Retinal pigment epithelial cell (primary cell): ENCODE measurements at regions not wholly inside any gene's neighbourhood (a gene's known extent, or its start where the extent isn't known, plus 50 kb on each side); places are given as distances from the start of the nearest gene placed in this dataset.

Experiments
- DNase-seq: peaks from one replicate; pipeline ENCODE4 v3.0.0-alpha.2; 2010; ENCODE audit warnings: low read depth
- H3K4me3 ChIP-seq: 2 replicates; pipeline ENCODE4 v1.5.1; 2011; ENCODE audit warnings: mild to moderate bottlenecking, low read length, control low read depth, moderate library complexity
- CTCF ChIP-seq: conservative IDR thresholded peaks from 2 replicates; pipeline ENCODE4 v1.5.1; 2011; ENCODE audit warnings: low read depth, low read length, control low read depth, inconsistent platforms

GRCh38 chr13:73231471-73231870 is 172.7 kb downstream of the KLF5 start:
- TF ChIP-seq CTCF = no peak
- no peak overlapping the region for H3K4me3 ChIP-seq
- no peak for DNase-seq

DNA sequence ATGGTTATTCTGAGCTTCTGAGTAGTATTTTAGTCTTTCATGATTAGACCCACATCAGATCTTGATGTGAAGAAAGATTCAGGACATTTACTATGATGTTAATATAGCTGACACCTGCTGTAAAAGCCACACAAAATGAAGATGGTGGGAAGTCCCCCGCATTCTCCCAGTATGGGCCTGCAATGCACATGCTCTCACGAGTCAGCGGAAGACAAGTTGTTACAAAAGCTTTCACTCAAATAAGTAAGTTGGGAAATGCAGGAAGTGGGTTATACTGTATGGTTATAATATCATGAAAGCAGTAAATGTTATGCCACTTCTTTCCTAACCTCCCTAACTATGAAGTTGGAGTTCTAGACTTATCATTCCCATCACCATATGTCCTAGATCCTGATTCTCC is 171.9 kb downstream of the KLF5 start:
- H3K4me3 ChIP-seq = no peak overlapping the region
- TF ChIP-seq CTCF = no peak
- DNase-seq = no peak

- H3K4me3 ChIP-seq = no peak overlapping the region
- no peak for DNase-seq
- TF ChIP-seq CTCF = peak; percentile 31
These were observed 169.7 kb downstream of the KLF5 start for GRCh38 chr13:73228546-73228945.

DNA sequence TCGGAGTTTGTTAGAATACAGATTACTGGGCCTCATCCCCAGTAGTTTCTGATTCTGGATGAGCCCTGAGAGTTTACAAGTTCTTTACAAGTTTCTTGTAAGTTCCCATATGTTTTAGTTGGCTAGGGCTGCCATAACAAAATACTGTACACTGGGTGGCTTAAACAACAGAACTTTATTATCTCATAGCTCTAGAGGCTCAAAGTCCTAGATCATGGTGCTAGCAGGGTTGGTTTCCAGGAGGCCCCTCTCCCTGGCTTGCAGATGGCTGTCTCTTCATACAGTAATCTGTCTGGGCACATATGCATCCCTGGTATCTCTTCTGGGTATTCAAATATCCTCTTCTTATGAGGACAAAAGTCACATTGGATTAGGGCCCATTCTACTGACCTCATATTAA is 167.2 kb downstream of the KLF5 start:
- no peak overlapping the region for H3K4me3 ChIP-seq
- no peak for DNase-seq
- no peak for TF ChIP-seq CTCF

- no peak for TF ChIP-seq CTCF
- no peak overlapping the region for H3K4me3 ChIP-seq
- DNase-seq = no peak
These were observed 165.9 kb downstream of the KLF5 start for GRCh38 chr13:73224703-73225102.

DNA sequence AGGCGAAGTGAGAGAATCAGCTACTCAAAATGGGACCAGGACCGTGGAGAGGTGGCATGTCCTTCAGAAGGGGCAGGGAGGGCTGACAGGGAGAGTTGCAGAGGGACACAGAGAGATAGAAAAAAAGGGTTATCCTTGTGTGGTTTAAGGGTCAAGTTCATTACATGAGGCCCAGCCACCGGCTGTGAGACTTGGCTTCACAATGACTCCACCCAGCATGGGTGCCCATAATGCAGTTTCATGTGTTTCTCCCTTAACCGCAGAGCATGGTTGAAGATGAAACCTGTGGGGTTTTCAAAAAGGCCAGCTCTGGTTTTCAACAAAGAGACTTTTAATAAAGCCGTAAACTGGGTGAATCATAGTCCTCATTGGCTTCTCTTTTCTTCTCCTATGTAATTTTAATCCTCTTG is 164.6 kb downstream of the KLF5 start:
- TF ChIP-seq CTCF = no peak

GRCh38 chr13:73222627-73223305 is 164.0 kb downstream of the KLF5 start:
- H3K4me3 ChIP-seq = no peak overlapping the region
- DNase-seq = no peak
- TF ChIP-seq CTCF = no peak

More for the DNA sequence above, 164.6 kb downstream of the KLF5 start:
- DNase-seq = no peak
- H3K4me3 ChIP-seq = no peak overlapping the region
